Breast epithelium (tissue), 3 donors: ENCODE measurements at regions not wholly inside any gene's neighbourhood (a gene's known extent, or its start where the extent isn't known, plus 50 kb on each side); places are given as distances from the start of the nearest gene placed in this dataset.

Source experiments
- CTCF ChIP-seq, 3 donors: fragments of 450-650 bp; IDR thresholded peaks; one replicate each; pipeline ENCODE4 v1.5.1; 2016 to 2017; ENCODE audit warnings: antibody characterized with exemption in 3 of 3, mild to moderate bottlenecking in 3 of 3, moderate library complexity in 3 of 3
- POLR2AphosphoS5 ChIP-seq, 3 donors: sonication (generic); formaldehyde crosslinking; IDR thresholded peaks; one replicate each; pipeline ENCODE4 v1.6.1; 2017; ENCODE audit warnings: antibody characterized with exemption in 3 of 3

DNA sequence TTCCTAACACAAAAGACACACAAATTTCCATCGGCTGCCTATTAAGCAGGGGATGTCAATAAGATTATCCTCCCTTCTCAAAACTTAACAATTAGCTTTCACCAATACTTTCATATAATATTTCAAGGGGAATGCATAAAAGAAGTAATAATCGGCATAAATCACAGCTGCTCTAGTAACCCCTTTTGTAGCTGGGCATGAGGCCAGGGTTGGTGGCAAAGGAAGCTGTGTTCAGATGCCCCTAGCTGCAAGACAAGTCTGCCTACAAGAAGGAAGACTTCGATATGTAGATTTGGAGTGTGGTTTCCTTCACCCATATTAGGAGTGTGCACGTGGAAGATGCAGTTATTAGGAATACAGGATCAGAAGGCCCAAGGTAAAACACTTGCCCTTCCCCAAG is 156.9 kb upstream of the SSTR4 start:
- no peak for TF ChIP-seq CTCF (IDR thresholded peaks at IDR 0.05)
- no peak for TF ChIP-seq POLR2AphosphoS5 (IDR thresholded peaks at IDR 0.05)
